Osteoblast (primary cell): ENCODE measurements at regions not wholly inside any gene's neighbourhood (a gene's known extent, or its start where the extent isn't known, plus 50 kb on each side); places are given as distances from the start of the nearest gene placed in this dataset.

Experiments
- DNase-seq: peaks from one replicate; pipeline ENCODE4 v3.0.0; 2011; ENCODE audit warnings: low spot score, mixed read lengths; ENCODE audit not compliant: insufficient read length; ENCODE audit errors: missing footprints
- H2AFZ ChIP-seq: 2 replicates; pipeline ENCODE4 v1.6.0; 2011; ENCODE audit warnings: mild to moderate bottlenecking, low read length
- H3K27ac ChIP-seq: 2 replicates; pipeline ENCODE4 v1.5.1; 2011; ENCODE audit warnings: mild to moderate bottlenecking, low read depth, low read length, moderate library complexity
- H3K27me3 ChIP-seq: 2 replicates; pipeline ENCODE4 v1.6.0; 2012; ENCODE audit warnings: mild to moderate bottlenecking, control low read depth, inconsistent platforms, low read length, moderate library complexity; ENCODE audit not compliant: insufficient read depth
- H3K36me3 ChIP-seq: 2 replicates; pipeline ENCODE4 v1.5.1; 2011; ENCODE audit warnings: mild to moderate bottlenecking, low read length, control low read depth, moderate library complexity; ENCODE audit not compliant: insufficient read depth
- H3K4me1 ChIP-seq: 2 replicates; pipeline ENCODE4 v1.5.1; 2011; ENCODE audit warnings: mild to moderate bottlenecking, low read length, control low read depth, moderate library complexity; ENCODE audit not compliant: insufficient read depth
- H3K4me2 ChIP-seq: 2 replicates; pipeline ENCODE4 v1.6.0; 2011; ENCODE audit warnings: mild to moderate bottlenecking, low read length; ENCODE audit not compliant: insufficient read depth
- H3K4me3 ChIP-seq: fragments of 200-600 bp; sonication (generic); 3 replicates; pipeline ENCODE4 v1.5.1; 2012; ENCODE audit warnings: mild to moderate bottlenecking, low read length, inconsistent platforms; ENCODE audit not compliant: insufficient read depth
- H3K79me2 ChIP-seq: 2 replicates; pipeline ENCODE4 v1.6.0; 2012; ENCODE audit warnings: mild to moderate bottlenecking, low read length, control low read depth, inconsistent platforms; ENCODE audit not compliant: insufficient read depth
- H3K9me3 ChIP-seq: 2 replicates; pipeline ENCODE4 v1.5.1; 2011; ENCODE audit warnings: low read depth, low read length, control low read depth
- H4K20me1 ChIP-seq: 2 replicates; pipeline ENCODE4 v1.6.0; 2012; ENCODE audit warnings: mild to moderate bottlenecking, low read length, control low read depth; ENCODE audit not compliant: insufficient read depth
- CTCF ChIP-seq: IDR thresholded peaks from 2 replicates; pipeline ENCODE4 v1.5.1; 2011; ENCODE audit warnings: mild to moderate bottlenecking, low read depth, low read length, moderate library complexity; ENCODE audit errors: extremely low read depth

GRCh38 chr17:69936996-69937395 is 138.0 kb upstream of the KCNJ16 start:
- Histone ChIP-seq H3K79me2 (no peaks in the 10 kb centered on the region), H3K9me3 (no peaks in the 10 kb centered on the region), H3K4me3 (no peak overlapping the region), H3K36me3 (no peaks in the 10 kb centered on the region), H3K4me2 (no peak overlapping the region), H2AFZ (no peak overlapping the region), H3K4me1 (no peaks in the 10 kb centered on the region), H3K27ac (no peak overlapping the region), H4K20me1 (no peaks in the 10 kb centered on the region), H3K27me3 (no peaks in the 10 kb centered on the region)
- TF ChIP-seq CTCF: no peak
- no peak for DNase-seq

- Histone ChIP-seq H3K4me2 (no peak overlapping the region), H3K27ac (no peak overlapping the region)
These were observed 132.0 kb upstream of the KCNJ16 start for GRCh38 chr17:69943058-69943457.

GRCh38 chr17:69944406-69944805 is 130.6 kb upstream of the KCNJ16 start:
- no peak overlapping the region for H2AFZ ChIP-seq
- H3K27ac ChIP-seq: no peak overlapping the region

More at GRCh38 chr17:69943058-69943457, 132.0 kb upstream of the KCNJ16 start:
- H3K9me3 ChIP-seq: no peaks in the 10 kb centered on the region
- H3K27me3 ChIP-seq: no peaks in the 10 kb centered on the region
- no peak overlapping the region for H3K4me3 ChIP-seq
- no peak for TF ChIP-seq CTCF
- no peaks in the 10 kb centered on the region for H3K4me1 ChIP-seq
- H4K20me1 ChIP-seq: no peaks in the 10 kb centered on the region
- no peaks in the 10 kb centered on the region for H3K36me3 ChIP-seq
- DNase-seq: no peak
- H2AFZ ChIP-seq: no peak overlapping the region
- no peaks in the 10 kb centered on the region for H3K79me2 ChIP-seq

DNA sequence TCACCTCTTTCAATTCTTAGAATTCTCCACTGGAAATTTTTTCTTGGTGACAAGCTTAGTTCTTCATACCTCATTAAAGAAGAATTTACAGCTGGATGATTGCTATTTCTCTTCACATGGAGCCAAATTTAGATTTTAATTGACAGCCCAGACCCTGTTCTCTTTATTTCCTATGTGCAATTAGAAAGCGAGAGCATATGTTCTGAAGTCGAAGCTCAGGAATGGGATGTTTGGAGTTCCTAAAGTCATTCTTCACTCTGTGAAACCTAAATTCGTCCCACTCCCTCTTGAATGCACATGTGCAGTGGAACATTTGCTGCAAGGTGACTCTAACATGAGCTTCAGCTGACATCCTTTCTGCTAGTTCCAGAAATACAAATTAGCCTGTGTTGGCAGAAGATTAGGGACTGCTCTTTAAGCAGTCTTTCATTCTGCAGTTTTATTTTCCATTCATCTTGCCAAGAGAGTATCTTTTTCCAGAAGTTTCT is 129.3 kb upstream of the KCNJ16 start:
- H3K27me3 ChIP-seq: no peaks in the 10 kb centered on the region
- H3K9me3 ChIP-seq: no peaks in the 10 kb centered on the region
- TF ChIP-seq CTCF: no peak
- no peaks in the 10 kb centered on the region for H3K36me3 ChIP-seq
- no peak overlapping the region for H3K27ac ChIP-seq
- no peak for DNase-seq
- H4K20me1 ChIP-seq: no peaks in the 10 kb centered on the region
- H3K4me3 ChIP-seq: no peak overlapping the region
- no peak overlapping the region for H3K4me2 ChIP-seq
- H3K4me1 ChIP-seq: no peaks in the 10 kb centered on the region
- no peaks in the 10 kb centered on the region for H3K79me2 ChIP-seq
- H2AFZ ChIP-seq: no peak overlapping the region

More at GRCh38 chr17:69944406-69944805, 130.6 kb upstream of the KCNJ16 start:
- Histone ChIP-seq H3K4me2 (no peak overlapping the region), H3K36me3 (no peaks in the 10 kb centered on the region), H3K9me3 (no peaks in the 10 kb centered on the region), H3K4me3 (no peak overlapping the region), H3K27me3 (no peaks in the 10 kb centered on the region), H3K4me1 (no peaks in the 10 kb centered on the region), H4K20me1 (no peaks in the 10 kb centered on the region), H3K79me2 (no peaks in the 10 kb centered on the region)
- no peak for DNase-seq
- no peak for TF ChIP-seq CTCF
